HG02763 (cell line): ENCODE measurements at regions not wholly inside any gene's neighbourhood (a gene's known extent, or its start where the extent isn't known, plus 50 kb on each side); places are given as distances from the start of the nearest gene placed in this dataset.

Experiments
- ATAC-seq: cut with Tn5 transposase; IDR thresholded peaks from one replicate; pipeline ENCODE4 v1.9.1; 2021; ENCODE audit warnings: mild to moderate bottlenecking, moderate library complexity; ENCODE audit not compliant: unreplicated experiment

DNA sequence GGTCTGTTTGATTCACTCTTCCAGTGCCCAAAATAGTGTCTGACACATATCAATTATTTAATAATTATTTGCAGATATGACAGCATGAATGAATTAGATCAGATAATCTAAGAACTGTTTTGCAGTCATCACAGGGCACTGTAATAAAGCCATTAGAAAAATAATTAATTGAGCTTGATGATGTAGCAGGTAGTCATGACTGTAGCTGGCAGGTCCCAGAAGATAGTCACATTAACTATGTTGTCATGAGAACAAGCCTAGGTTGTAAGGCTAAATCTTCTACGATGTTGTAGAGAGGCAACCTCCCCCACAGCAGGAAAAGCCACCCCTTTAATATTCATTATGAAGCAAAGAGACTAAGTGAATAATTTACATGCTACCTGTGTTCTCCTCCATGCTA lies 243.9 kb upstream of the SPTLC3 start:
- ATAC-seq = no peak

- no peak for ATAC-seq
Observed at GRCh38 chr20:12773936-12774335, 234.8 kb upstream of the SPTLC3 start.

DNA sequence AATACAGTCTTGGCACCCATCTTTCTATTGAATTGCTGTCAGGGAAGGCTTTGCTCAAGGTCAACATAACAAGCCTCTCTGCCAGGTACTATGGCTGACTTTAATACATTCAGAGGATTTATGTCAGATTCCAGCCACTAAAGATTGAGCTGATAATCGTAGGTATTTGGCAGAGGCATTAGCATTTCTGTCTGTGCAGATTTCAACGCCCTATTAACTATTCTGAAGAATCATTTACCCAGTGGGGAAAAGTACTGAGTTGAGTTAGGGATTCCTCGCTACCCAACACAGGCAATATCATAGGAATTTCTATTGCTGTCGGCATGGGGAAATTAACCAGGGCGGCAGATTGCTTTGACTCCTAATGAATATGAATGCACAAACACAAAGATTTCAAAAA lies 233.7 kb upstream of the SPTLC3 start:
- no peak for ATAC-seq

- no peak for ATAC-seq
Observed at GRCh38 chr20:12777016-12777415, 231.8 kb upstream of the SPTLC3 start.

DNA sequence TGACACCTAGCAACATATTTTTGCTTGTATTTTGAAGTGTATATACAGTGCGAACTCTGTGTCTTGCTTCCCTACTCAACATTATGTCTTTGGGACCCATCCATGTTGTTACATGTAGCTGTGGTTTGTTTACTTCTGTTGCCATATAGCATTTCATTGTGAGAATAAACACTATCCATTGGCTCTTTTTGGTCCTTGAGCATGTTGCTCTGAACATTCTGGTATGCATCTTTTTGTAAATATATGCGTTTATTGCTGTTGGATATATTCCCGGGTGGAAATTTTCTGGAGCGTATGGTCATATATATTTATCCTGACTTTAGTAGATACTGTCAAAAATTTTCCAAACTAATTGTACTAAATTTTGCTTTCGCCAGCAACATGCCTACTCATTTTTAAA lies 222.5 kb upstream of the SPTLC3 start:
- ATAC-seq = no peak

DNA sequence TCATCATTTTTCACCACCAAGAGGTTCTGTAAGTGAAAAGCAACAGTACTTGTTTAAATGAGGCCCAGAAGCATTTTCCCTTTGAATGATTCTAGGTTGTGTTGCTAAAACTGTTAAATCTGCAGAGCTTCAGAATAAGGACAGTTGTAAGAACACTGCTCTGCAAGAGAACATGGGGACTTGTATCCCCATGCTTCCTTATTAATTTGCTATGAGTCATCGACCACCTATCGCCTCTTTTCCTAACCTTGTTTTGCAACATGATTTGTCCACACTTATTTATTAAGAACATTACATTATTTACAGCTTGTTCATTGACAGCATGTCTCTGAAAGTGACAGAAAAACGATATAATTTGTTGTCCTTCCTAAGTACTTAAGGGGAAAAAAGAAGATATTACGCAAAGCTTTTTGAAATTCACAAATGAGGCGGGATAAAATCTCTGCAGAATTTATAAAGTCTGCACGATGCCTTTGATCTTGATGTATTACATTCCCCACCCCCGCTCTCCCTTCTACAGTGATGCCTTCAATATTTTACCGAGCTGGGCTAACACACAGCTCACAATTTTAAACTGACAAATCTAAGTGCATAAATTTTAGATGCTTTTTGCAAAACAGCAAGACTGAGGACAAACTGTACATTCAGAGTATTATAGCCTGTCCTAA lies 220.0 kb upstream of the SPTLC3 start:
- ATAC-seq = no peak

DNA sequence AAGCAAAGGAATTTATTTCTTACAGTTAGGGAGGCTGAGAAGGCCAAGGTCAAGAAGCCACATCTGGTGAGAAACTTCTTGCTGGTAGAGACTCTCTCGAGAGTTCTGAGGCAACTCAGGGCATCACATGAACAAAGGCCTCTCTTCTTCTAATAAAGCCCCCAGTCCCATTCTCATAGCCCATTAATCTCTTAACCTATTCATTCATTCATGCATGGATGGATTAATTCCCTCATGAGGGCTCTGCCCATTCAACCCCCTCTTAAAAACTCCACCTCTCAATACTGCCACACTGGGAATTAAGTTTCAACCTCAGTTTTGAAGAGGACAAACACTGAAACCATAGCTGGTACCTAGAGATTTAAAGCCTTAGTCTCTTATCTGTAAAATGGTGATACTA lies 217.9 kb upstream of the SPTLC3 start:
- no peak for ATAC-seq

DNA sequence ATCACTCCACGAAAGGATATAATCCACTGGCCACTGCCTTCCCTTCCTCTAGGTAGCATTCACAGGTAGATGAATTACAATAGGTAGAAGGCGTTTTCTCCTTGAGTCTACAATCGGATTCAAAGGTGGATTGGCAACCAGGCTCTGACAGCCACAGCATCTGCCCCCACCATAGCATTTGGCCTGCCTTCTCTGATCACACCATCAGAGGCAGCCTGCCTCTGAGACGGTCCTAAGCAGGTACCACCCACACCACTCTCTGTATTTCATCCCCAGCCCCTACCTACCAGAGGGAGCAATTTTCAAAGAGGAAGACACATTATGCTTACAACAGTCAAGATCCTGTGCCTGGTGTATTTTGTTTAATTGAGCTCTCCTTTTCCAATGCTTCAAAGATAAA lies 210.5 kb upstream of the SPTLC3 start:
- no peak for ATAC-seq

- ATAC-seq = no peak
Observed at GRCh38 chr20:12808006-12808567, 200.7 kb upstream of the SPTLC3 start.

DNA sequence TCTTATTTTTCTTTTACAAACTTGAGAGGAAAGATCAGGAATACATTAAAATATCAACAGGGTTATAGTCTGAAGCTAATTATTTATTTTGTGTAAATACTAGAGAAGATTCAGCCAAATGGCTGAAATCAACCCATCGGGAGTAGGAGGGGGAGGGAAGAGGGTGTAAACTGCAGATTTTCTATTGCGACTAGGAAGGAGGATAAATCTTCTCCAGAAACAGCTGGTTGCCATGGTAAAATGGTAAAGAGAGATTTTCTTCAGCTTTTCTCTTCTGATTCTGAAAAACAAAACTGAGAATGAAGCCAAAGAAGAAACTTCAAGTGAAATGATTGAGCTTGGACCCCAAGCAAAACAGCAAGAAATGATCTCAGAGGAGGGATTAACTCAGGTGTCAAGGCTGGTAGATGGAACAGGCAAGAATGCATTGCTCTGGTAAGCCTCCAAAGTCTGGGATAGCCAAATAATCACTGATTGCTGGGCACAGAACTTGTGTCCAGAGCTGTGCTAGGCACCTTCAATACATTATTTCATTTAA lies 193.5 kb upstream of the SPTLC3 start:
- ATAC-seq = no peak

DNA sequence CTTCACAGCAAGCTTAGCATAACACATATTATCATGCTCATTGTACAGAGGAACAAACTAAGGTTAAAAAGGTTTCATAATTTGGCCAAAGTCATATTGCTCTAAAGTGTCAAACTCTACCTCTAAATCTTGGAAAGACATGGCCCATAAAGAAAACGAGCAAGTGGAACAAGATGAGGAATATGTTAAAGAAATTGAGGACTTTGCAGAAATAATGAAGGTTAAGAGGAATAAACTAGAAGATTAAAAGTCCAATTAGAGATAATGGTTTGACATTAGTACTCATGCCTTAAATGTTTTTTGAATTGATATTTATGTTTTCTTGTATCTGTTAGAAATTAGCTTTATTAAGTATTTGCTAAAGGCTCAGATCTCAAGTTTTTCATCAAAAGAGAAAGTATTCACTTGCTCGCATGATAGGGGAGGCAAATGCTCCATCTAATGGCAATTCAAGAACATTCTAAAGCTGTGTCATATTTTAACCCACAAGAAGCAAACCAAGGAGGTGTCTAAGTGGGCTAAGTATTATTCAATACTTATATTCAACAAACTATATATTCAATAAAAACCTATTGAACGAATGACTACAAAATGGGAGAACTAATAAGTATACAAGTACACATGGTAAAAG lies 192.9 kb upstream of the SPTLC3 start:
- ATAC-seq = no peak

DNA sequence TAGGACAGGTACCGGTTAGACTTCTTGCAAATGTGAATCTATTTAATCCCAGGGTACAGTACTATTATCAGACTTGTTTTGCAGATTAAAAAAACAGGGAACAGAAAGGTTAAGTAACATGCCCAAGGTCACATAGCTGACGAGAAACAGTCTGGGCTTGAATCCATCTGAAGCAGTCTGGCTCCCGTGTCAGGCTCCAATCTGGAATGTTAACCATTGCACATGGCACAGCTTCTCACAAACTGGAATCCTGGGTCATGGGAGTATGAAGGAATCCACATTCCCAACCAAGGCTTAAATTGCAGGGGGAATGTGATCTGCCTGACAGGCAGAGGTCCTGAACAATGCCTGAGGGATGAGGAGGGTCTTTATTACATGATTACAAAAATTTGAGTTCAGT lies 187.5 kb upstream of the SPTLC3 start:
- ATAC-seq = no peak

DNA sequence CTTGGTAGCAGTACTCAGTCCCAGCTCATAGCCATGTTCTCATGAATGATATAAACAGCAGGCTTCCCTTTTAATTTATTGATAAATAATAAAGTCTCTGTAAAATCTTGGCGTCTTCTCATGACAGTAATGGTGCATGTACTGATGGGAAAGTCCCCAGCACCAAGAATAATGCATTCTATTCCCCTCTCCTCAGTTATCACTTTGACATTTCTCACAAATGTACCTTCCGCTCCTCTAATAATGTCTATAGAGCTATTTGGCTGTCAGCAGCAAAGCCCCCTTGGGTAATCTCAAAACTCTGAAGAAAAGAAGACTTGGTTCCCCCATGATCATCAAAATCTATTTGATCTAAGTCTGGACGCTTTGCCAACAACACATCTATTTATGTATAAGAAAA lies 185.0 kb upstream of the SPTLC3 start:
- ATAC-seq = no peak

GRCh38 chr20:12824328-12825225 lies 184.2 kb upstream of the SPTLC3 start:
- ATAC-seq = no peak

- no peak for ATAC-seq
Observed at GRCh38 chr20:12825226-12825595, 183.6 kb upstream of the SPTLC3 start.

DNA sequence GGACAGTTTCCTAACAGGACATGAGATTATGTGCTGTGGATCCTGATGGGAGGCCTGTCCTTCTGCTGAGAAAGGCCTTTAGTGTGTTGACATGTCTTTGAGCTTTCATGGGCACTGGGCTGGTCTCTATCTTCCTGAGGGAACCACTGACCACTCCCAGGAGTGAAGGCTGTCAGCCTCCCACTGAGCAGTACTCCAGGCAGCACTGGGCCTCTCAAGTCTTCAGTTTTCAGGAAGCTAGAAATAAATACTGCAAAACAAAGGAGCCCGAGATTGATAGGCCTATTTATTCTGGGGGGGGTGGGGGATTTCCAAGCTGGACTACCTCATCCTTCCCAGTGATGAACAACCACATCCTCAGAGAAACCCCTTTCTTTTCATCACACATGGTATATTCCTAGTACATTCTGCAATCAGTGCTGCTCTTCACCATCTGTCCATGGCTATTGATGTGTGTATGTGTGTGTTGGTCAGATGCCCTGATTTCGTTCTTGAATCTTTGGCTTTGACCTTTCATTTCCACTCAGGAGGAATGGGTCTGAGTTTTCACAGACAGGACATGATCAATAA lies 180.9 kb upstream of the SPTLC3 start:
- ATAC-seq = no peak

- ATAC-seq = no peak
Observed at GRCh38 chr20:12829170-12829569, 179.6 kb upstream of the SPTLC3 start.

- ATAC-seq = no peak
Observed at GRCh38 chr20:12833861-12834260, 174.9 kb upstream of the SPTLC3 start.

- no peak for ATAC-seq
Observed at GRCh38 chr20:12835999-12836398, 172.8 kb upstream of the SPTLC3 start.

DNA sequence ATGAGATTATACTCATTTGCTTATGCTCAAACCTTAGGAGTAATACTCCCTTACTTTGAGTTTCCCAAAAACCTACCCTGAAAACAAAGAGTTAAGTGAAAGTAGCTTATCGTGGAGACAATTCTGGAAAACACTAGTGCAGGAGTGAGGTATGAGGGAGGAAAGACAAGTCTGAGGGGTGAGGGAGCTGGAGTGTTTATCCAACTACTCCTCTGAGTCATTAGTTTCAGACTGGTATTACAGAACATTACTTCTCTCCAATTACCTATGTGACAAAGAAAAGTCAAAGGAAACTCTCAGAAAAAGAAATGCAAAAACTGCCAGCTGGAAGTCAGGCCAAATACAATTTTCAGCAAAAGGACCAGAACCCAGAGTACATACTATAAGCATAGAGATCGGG lies 171.1 kb upstream of the SPTLC3 start:
- ATAC-seq = no peak

DNA sequence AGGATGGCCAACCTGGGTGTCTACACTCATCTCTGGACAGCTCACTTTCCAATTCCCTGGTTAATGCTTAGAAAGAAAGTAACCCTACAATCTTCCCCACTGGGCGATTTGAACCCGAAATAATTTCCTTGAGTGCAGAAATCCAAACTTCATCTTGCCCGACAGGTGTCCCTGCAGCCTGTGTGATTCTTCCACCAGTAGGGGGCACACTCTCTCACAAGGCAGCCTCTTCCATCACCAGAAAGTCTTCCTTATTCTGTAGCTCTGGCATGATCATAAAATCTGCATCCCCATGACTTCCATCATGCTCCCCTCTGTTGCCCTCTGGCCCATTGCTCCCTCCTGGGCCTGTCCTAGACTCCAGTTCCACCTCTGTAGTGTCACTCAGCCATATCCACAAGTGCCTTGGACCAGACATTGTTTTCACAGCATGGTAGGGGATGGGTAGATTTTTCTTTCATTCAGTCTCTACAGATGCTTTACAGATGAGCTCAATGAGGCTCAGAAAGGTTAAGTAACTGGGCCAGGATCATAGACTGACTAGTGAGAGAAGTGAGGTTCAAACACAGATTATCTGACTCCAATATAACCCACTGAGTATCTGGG lies 170.4 kb upstream of the SPTLC3 start:
- no peak for ATAC-seq
